ENCODE measurements at regions not wholly inside any gene's neighbourhood (a gene's known extent, or its start where the extent isn't known, plus 50 kb on each side); places are given as distances from the start of the nearest gene placed in this dataset.

GRCh38 chr16:86107215-86107825 is 208.4 kb downstream of the IRF8 start:
- no peak for DNase-seq (ENCODE audit: low spot score)
- TF ChIP-seq CTCF (IDR thresholded peaks at IDR 0.05; ENCODE audit: extremely low read depth, insufficient read depth, missing control alignments) = no peak
- in situ Hi-C loops (cut with MboI; ENCODE audit: low pct_unique_long_range_greater_than_20kb, low sequenced_read_pairs, unreplicated experiment) = no loop called here

DNA sequence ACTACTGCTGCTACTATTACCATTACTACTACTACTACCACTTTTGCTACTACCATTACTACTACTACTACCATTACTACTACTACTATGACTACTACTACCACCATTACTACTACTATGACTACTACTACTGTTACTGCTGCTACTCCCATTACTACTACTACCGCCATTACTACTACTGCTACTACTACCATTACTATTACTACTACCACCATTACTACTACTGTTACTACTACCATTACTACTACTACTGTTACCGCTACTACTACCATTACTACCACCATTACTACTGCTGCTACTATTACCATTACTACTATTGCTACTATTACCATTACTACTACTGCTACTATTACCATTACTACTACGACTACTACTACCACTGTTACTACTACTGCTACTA is 209.1 kb downstream of the IRF8 start:
- no peak for DNase-seq (ENCODE audit: low spot score)
- in situ Hi-C loops (cut with MboI; ENCODE audit: low pct_unique_long_range_greater_than_20kb, low sequenced_read_pairs, unreplicated experiment) = no loop called here
- TF ChIP-seq CTCF (IDR thresholded peaks at IDR 0.05; ENCODE audit: extremely low read depth, insufficient read depth, missing control alignments) = no peak

DNA sequence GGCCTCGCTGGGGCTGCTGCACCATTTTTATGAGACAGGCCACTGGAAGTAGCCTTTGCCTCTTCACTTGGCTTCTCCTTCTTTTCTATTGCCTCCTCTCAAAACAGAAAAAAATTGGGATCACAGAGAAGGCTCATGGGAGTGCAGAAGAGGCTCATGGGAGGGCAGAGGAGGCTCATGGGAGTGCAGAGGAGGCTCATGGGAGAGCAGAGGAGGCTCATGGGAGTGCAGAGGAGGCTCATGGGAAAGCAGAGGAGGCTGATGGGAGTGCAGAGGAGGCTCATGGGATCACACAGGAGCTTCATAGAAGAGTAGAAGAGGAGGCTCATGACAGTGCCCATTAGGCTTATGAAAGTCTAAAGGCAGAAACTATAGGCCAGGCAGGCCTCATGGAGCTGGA is 211.2 kb downstream of the IRF8 start:
- in situ Hi-C loops (cut with MboI; ENCODE audit: low pct_unique_long_range_greater_than_20kb, low sequenced_read_pairs, unreplicated experiment) = no loop called here
- no peak for DNase-seq (ENCODE audit: low spot score)
- TF ChIP-seq CTCF (IDR thresholded peaks at IDR 0.05; ENCODE audit: extremely low read depth, insufficient read depth, missing control alignments) = no peak

DNA sequence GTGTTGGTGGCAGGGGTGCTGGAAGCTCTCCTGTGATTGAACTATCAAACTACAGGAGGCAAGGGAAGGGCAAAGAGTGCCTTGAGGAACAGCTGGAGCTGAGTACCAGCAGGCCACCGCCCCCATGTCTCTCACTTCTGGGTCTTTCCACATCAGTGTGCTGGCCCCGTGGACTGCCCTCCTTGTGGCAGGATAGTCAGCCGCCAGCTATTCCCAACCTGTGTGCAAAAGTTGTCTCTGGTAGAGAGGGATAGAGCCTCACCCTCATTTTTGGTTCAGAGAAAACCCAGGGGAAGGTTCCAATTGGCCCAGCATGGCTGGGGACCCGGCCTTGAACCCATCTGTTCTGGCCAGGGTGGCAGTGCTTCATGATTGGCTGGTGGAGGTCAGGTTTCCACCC is 211.8 kb downstream of the IRF8 start:
- in situ Hi-C loops (cut with MboI; ENCODE audit: low pct_unique_long_range_greater_than_20kb, low sequenced_read_pairs, unreplicated experiment) = no loop called here
- no peak for TF ChIP-seq CTCF (IDR thresholded peaks at IDR 0.05; ENCODE audit: extremely low read depth, insufficient read depth, missing control alignments)

GRCh38 chr16:86112178-86112577 is 213.2 kb downstream of the IRF8 start:
- TF ChIP-seq CTCF (IDR thresholded peaks at IDR 0.05; ENCODE audit: extremely low read depth, insufficient read depth, missing control alignments) = no peak
- no peak for DNase-seq (ENCODE audit: low spot score)
- in situ Hi-C loops (cut with MboI; ENCODE audit: low pct_unique_long_range_greater_than_20kb, low sequenced_read_pairs, unreplicated experiment) = no loop called here

More for the DNA sequence above, 211.8 kb downstream of the IRF8 start:
- DNase-seq (ENCODE audit: low spot score) = no peak

DNA sequence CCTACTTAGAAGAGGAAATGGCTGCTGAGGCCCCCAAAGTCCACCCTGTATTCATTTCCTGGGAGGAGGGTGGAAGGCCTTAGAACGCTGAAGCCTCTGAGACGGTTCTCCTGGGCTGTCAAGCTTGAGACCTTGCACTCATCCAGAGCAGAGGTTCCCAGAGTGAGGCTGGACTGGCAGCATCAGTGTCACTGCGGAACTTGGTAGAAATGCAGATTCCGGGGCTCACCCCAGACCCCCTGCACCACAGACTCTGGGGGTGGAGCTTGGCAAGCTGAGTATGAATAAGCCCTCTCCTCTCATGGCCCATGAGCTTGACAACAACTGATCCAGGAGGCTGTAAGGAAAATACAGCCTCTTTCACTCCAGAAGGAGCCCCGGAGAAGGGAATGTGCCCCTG is 218.3 kb downstream of the IRF8 start:
- DNase-seq (ENCODE audit: low spot score) = no peak
- TF ChIP-seq CTCF (IDR thresholded peaks at IDR 0.05; ENCODE audit: extremely low read depth, insufficient read depth, missing control alignments) = no peak
- in situ Hi-C loops (cut with MboI; ENCODE audit: low pct_unique_long_range_greater_than_20kb, low sequenced_read_pairs, unreplicated experiment) = no loop called here

GRCh38 chr16:86117756-86118155 is 218.8 kb downstream of the IRF8 start:
- DNase-seq (ENCODE audit: low spot score) = no peak

More at GRCh38 chr16:86117756-86118155, 218.8 kb downstream of the IRF8 start:
- no peak for TF ChIP-seq CTCF (IDR thresholded peaks at IDR 0.05; ENCODE audit: extremely low read depth, insufficient read depth, missing control alignments)
- in situ Hi-C loops (cut with MboI; ENCODE audit: low pct_unique_long_range_greater_than_20kb, low sequenced_read_pairs, unreplicated experiment) = no loop called here

Data from GM13977 (cell line).